ENCODE measurements at regions not wholly inside any gene's neighbourhood (a gene's known extent, or its start where the extent isn't known, plus 50 kb on each side); places are given as distances from the start of the nearest gene placed in this dataset.
A peak's percentile ranks its signal among the peaks of the same experiment; 100 is the strongest.

DNA sequence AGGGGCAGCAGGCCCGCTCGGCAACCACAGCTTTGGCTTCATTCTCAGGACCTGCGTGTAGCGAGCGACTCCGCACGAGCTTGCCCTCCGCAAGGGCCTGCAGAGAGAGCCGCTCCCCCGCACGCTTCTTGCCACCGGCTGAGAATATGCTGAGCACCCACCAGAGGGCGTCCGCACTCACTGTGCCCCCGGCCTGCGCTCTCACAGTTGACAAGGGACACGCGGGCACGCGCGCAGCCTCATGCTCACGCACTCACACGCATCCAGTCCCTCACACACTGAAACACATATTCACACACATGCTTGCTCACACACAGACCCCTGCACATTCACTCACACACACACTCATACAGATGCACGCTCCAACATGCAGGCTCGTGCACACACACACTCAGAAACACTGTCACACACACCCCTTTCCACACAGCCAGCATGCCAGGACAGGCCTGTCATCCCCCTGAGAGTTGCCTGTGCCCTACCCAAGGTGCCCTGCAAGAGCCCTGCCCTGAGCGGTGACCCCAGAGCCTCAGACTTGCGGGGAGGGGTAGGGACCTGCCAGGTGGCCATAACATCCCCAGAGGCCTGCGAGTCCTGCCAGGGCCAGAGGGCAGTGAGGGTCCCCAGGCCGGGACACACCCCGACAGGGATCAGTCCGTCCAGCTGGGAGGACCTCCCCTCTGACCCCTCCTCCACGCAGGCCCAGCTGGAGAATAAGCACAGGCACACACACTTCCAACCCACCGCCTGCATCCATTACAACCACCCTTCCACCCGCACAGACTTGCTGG lies 174.1 kb downstream of the BMP7 start:
- ChIA-PET POLR2A (interaction anchor here (3.2 kb wide), 1 partner anchor 240 kb away, joined by 16 read pairs; no protein-coding TSS in a partner anchor), CTCF (interaction anchor here (0.6 to 15.7 kb wide), 29 partner anchors 9 to 1115 kb away, joined by 3 to 485 read pairs (median 5); partner anchors contain the start of genes RAE1 and SPO11)
- Mint-ChIP-seq H3K36me3 (ENCODE audit: insufficient read depth, unreplicated experiment) (no peaks in the 10 kb centered on the region), H3K9me3 (ENCODE audit: unreplicated experiment) (no peaks in the 10 kb centered on the region), H3K4me3 (ENCODE audit: unreplicated experiment) (no peak overlapping the region), H3K27me3 (ENCODE audit: insufficient read depth, unreplicated experiment) (peaks cover 13% of the 10 kb centered on the region), H3K27ac (ENCODE audit: low read depth, unreplicated experiment) (no peak overlapping the region), H3K4me1 (ENCODE audit: insufficient read depth, unreplicated experiment) (peaks cover 7% of the 10 kb centered on the region)
- peak; percentile 60 for DNase-seq (ENCODE audit: unreplicated experiment)
- intact Hi-C loops (cut with micrococcal nuclease), result loop anchor here (1.0 to 10.0 kb wide), 3 partner anchors 109 to 402 kb away; no protein-coding TSS in a partner anchor
- TF ChIP-seq, protein P1, sequence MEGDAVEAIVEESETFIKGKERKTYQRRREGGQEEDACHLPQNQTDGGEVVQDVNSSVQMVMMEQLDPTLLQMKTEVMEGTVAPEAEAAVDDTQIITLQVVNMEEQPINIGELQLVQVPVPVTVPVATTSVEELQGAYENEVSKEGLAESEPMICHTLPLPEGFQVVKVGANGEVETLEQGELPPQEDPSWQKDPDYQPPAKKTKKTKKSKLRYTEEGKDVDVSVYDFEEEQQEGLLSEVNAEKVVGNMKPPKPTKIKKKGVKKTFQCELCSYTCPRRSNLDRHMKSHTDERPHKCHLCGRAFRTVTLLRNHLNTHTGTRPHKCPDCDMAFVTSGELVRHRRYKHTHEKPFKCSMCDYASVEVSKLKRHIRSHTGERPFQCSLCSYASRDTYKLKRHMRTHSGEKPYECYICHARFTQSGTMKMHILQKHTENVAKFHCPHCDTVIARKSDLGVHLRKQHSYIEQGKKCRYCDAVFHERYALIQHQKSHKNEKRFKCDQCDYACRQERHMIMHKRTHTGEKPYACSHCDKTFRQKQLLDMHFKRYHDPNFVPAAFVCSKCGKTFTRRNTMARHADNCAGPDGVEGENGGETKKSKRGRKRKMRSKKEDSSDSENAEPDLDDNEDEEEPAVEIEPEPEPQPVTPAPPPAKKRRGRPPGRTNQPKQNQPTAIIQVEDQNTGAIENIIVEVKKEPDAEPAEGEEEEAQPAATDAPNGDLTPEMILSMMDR (IDR thresholded peaks at IDR 0.05; ENCODE audit: unreplicated experiment), result peak; percentile 80
- BruUV-seq (replicated peaks), result no TSS peak

DNA sequence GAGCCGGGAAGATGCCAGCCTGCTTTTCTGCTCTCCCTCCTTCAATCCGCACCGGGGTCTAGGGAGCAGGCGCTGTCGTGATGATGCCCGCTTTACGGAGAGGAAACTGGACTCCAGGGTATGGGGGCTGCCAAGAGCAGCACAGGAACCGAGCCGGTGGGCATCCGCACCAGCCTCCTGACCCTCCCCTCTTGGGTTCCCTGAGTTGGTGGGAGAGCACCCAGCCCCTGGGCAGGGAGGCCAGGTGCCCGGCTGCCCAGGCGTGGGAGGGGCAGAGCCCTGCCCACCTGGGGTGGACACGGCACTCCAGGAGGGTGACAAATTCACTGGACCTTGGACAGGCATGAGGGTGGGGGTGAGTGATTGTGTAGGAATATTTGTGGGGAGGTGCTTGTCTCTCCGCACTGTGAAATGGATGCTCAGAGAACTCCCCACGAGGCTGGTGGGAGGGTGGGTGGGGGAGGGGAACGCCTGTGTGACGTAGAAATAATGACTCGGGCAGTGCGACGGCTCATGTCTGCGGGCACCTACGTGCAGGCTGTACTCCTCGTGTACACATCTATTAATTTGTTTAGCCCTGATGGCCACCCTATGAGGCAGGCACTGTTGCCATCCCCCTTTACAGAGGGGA lies 173.4 kb downstream of the BMP7 start:
- no peaks in the 10 kb centered on the region for H3K9me3 Mint-ChIP-seq (ENCODE audit: unreplicated experiment)
- TF ChIP-seq, protein P1 (IDR thresholded peaks at IDR 0.05; ENCODE audit: unreplicated experiment), result no peak
- H3K27me3 Mint-ChIP-seq (ENCODE audit: insufficient read depth, unreplicated experiment), result peaks cover 6% of the 10 kb centered on the region
- DNase-seq (ENCODE audit: unreplicated experiment), result no peak
- H3K4me1 Mint-ChIP-seq (ENCODE audit: insufficient read depth, unreplicated experiment), result peaks cover 7% of the 10 kb centered on the region
- POLR2A ChIA-PET, result interaction anchor here (0.9 kb wide), 1 partner anchor 240 kb away, joined by 3 read pairs; no protein-coding TSS in a partner anchor
- no peak overlapping the region for H3K27ac Mint-ChIP-seq (ENCODE audit: low read depth, unreplicated experiment)
- CTCF ChIA-PET, result interaction anchor here (0.6 to 15.7 kb wide), 12 partner anchors 10 to 253 kb away, joined by 3 to 485 read pairs (median 5); partner anchors contain the start of genes RAE1 and SPO11
- no peak overlapping the region for H3K4me3 Mint-ChIP-seq (ENCODE audit: unreplicated experiment)
- no TSS peak for BruUV-seq (replicated peaks)
- intact Hi-C loops (cut with micrococcal nuclease), result loop anchor here (1.0 to 10.0 kb wide), 3 partner anchors 108 to 402 kb away; no protein-coding TSS in a partner anchor
- H3K36me3 Mint-ChIP-seq (ENCODE audit: insufficient read depth, unreplicated experiment), result no peaks in the 10 kb centered on the region

DNA sequence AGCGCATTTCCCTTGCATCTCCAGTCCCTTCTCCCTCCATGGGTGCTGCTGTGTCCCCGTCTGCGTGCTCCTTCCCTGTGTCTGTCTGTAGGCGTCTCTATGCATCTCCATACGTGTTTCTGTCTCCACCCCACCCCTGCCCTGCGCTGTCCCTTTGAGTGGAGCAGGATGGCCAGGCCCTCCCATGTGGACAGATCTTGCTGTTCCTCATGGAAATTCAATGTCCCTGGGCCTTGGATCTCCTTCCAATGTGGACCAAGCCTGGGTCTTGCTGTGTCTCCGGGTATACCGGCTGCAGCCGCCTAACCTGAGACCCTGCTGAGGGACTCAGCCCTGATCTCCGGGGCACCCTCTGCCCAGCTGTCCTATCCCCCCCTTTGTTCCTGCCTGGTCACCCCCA lies 172.7 kb downstream of the BMP7 start:
- intact Hi-C loops (cut with micrococcal nuclease), result loop anchor here (10.0 kb wide), 2 partner anchors 181 to 401 kb away; no protein-coding TSS in a partner anchor
- DNase-seq (ENCODE audit: unreplicated experiment), result no peak
- Mint-ChIP-seq H3K9me3 (ENCODE audit: unreplicated experiment) (no peaks in the 10 kb centered on the region), H3K27ac (ENCODE audit: low read depth, unreplicated experiment) (no peak overlapping the region), H3K27me3 (ENCODE audit: insufficient read depth, unreplicated experiment) (no peaks in the 10 kb centered on the region), H3K4me3 (ENCODE audit: unreplicated experiment) (no peak overlapping the region), H3K4me1 (ENCODE audit: insufficient read depth, unreplicated experiment) (peaks cover 7% of the 10 kb centered on the region), H3K36me3 (ENCODE audit: insufficient read depth, unreplicated experiment) (no peaks in the 10 kb centered on the region)
- TF ChIP-seq, protein P1 (IDR thresholded peaks at IDR 0.05; ENCODE audit: unreplicated experiment), result no peak
- ChIA-PET CTCF (interaction anchor here (0.6 to 15.7 kb wide), 5 partner anchors 11 to 252 kb away, joined by 3 to 485 read pairs (median 11); partner anchors contain the start of genes RAE1 and SPO11), POLR2A (interaction anchor here (0.9 kb wide), 1 partner anchor 239 kb away, joined by 3 read pairs; no protein-coding TSS in a partner anchor)
- BruUV-seq (replicated peaks), result no TSS peak
